Peyer's patch (tissue), 4 donors: ENCODE measurements at regions not wholly inside any gene's neighbourhood (a gene's known extent, or its start where the extent isn't known, plus 50 kb on each side); places are given as distances from the start of the nearest gene placed in this dataset.

ENCODE experiments used
- POLR2A ChIP-seq, 2 donors: fragments of 450-650 bp; IDR thresholded peaks; one replicate each; pipeline ENCODE4 v1.5.1; 2017; ENCODE audit warnings: antibody characterized with exemption in 2 of 2, mild to moderate bottlenecking in 2 of 2, moderate library complexity in 2 of 2
- TF ChIP-seq, protein P1 (sequence below), 6 experiments: fragments of 450-650 bp in 4 of 6; fragments of 200-600 bp in 2 of 6; sonication (generic) in 1 of 6; IDR thresholded peaks; one replicate each; pipeline ENCODE4 v1.5.1; 2017 to 2019; ENCODE audit warnings: antibody characterized with exemption in 6 of 6, mild to moderate bottlenecking in 3 of 6, moderate library complexity in 1 of 6

DNA sequence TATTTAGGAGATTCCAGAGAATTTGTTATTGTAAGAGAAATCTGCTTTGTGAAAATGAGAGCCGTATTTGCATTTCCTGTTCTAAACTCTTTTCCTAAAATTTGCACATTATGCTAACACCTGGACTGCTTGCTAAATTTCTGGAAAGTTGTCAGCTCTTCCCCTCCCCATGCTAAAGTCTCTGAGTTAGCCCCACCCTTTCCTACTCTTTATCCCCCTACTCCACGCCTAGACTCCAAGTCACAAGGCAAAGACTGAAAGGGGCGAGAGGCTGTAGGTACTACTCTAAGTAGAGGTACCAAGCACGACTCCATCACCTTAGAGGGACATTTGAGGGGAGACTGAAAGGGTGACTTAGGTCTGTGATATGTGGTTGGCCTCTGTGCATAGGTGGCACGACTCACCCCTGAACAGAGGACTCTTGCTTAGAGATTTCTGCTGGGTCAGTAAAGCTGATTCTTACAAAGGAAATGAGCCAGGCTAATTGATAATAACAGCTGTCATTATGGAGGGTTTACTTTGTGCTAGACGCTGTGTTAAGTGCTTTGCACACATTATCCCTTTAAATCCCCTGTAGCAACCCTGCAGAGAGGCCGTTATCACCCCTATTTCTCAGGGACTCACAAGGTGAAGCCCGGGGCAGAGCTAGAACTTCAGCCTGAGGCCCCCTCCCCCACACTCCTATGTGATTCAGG is 373.5 kb downstream of the EN1 start:
- TF ChIP-seq, protein P1, sequence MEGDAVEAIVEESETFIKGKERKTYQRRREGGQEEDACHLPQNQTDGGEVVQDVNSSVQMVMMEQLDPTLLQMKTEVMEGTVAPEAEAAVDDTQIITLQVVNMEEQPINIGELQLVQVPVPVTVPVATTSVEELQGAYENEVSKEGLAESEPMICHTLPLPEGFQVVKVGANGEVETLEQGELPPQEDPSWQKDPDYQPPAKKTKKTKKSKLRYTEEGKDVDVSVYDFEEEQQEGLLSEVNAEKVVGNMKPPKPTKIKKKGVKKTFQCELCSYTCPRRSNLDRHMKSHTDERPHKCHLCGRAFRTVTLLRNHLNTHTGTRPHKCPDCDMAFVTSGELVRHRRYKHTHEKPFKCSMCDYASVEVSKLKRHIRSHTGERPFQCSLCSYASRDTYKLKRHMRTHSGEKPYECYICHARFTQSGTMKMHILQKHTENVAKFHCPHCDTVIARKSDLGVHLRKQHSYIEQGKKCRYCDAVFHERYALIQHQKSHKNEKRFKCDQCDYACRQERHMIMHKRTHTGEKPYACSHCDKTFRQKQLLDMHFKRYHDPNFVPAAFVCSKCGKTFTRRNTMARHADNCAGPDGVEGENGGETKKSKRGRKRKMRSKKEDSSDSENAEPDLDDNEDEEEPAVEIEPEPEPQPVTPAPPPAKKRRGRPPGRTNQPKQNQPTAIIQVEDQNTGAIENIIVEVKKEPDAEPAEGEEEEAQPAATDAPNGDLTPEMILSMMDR (IDR thresholded peaks at IDR 0.05), result no peak
- no peak for TF ChIP-seq POLR2A (IDR thresholded peaks at IDR 0.05)
